WTC11 (cell line): ENCODE measurements at regions not wholly inside any gene's neighbourhood (a gene's known extent, or its start where the extent isn't known, plus 50 kb on each side); places are given as distances from the start of the nearest gene placed in this dataset.

ENCODE experiments used
- ATAC-seq: fragments of 200-7000 bp; cut with Tn5 transposase; 2 replicates; pipeline ENCODE4 v1.10.0; 2021; ENCODE audit warnings: mild to moderate bottlenecking, moderate library complexity
- CTCF ChIA-PET: fragments of 300-600 bp; sonication (Branson Sonifier 250); formaldehyde crosslinking; loops from one replicate; lab custom pipeline; 2021; ENCODE audit warnings: antibody characterized with exemption; lab: Charles Lee
- POLR2A ChIA-PET: fragments of 350-600 bp; sonication (Branson Sonifier 250); formaldehyde crosslinking; loops from one replicate; lab custom pipeline; 2021; ENCODE audit warnings: antibody characterized with exemption; lab: Charles Lee
- DNase-seq: peaks from one replicate; pipeline ENCODE4 v3.0.0; 2021; ENCODE audit warnings: low spot score
- H3K27ac Mint-ChIP-seq: 2 replicates; pipeline ENCODE4 v1.8.0; 2021; ENCODE audit warnings: mixed read lengths
- H3K27me3 Mint-ChIP-seq: 2 replicates; pipeline ENCODE4 v1.8.0; 2021; ENCODE audit warnings: low read depth, mild to moderate bottlenecking, moderate library complexity, mixed read lengths
- H3K36me3 Mint-ChIP-seq: 2 replicates; pipeline ENCODE4 v1.8.0; 2021; ENCODE audit warnings: mixed read lengths
- H3K4me1 Mint-ChIP-seq: 2 replicates; pipeline ENCODE4 v1.8.0; 2022; ENCODE audit warnings: mixed read lengths
- H3K4me3 Mint-ChIP-seq: 2 replicates; pipeline ENCODE4 v1.8.0; 2021; ENCODE audit warnings: mild to moderate bottlenecking, moderate library complexity, mixed read lengths
- H3K9me3 Mint-ChIP-seq: 2 replicates; pipeline ENCODE4 v1.8.0; 2021; ENCODE audit warnings: mixed read lengths
- FOXK1 ChIP-seq: sonication (generic); formaldehyde crosslinking; IDR thresholded peaks from 2 replicates; pipeline ENCODE4 v1.8.0; 2022; ENCODE audit warnings: mild to moderate bottlenecking, moderate library complexity, missing genetic modification reagents
- GTF2I ChIP-seq: fragments of 250-450 bp; sonication (Bioruptor Pico); conservative IDR thresholded peaks from 2 replicates; pipeline ENCODE4 v1.4.0; 2021; ENCODE audit warnings: mild to moderate bottlenecking
- IRF2 ChIP-seq: sonication (generic); formaldehyde crosslinking; IDR thresholded peaks from 2 replicates; pipeline ENCODE4 v1.8.0; 2022; ENCODE audit warnings: low read depth, missing genetic modification reagents, borderline replicate concordance
- JUN ChIP-seq: sonication (generic); formaldehyde crosslinking; IDR thresholded peaks from 2 replicates; pipeline ENCODE4 v1.8.0; 2023; ENCODE audit warnings: mild to moderate bottlenecking, missing genetic modification reagents
- MXD4 ChIP-seq: fragments of 250-450 bp; sonication (Bioruptor Pico); IDR thresholded peaks from 2 replicates; pipeline ENCODE4 v1.8.0; 2021; ENCODE audit warnings: mild to moderate bottlenecking, moderate library complexity, borderline replicate concordance
- NR1H2 ChIP-seq: sonication (generic); formaldehyde crosslinking; IDR thresholded peaks from 2 replicates; pipeline ENCODE4 v1.9.0; 2021; ENCODE audit warnings: mild to moderate bottlenecking, moderate library complexity, missing genetic modification reagents
- NR2C2 ChIP-seq: sonication (generic); formaldehyde crosslinking; IDR thresholded peaks from 2 replicates; pipeline ENCODE4 v1.8.0; 2022; ENCODE audit warnings: mild to moderate bottlenecking, missing genetic modification reagents
- RORB ChIP-seq: fragments of 250-450 bp; sonication (Bioruptor Pico); IDR thresholded peaks from 2 replicates; pipeline ENCODE4 v1.9.0; 2021; ENCODE audit warnings: mild to moderate bottlenecking
- TEAD4 ChIP-seq: sonication (generic); formaldehyde crosslinking; IDR thresholded peaks from 2 replicates; pipeline ENCODE4 v1.8.0; 2022; ENCODE audit warnings: mild to moderate bottlenecking, missing genetic modification reagents
- ZNF121 ChIP-seq: sonication (generic); formaldehyde crosslinking; IDR thresholded peaks from 2 replicates; pipeline ENCODE4 v1.8.0; 2023; ENCODE audit warnings: missing genetic modification reagents
- ZNF232 ChIP-seq: sonication (generic); formaldehyde crosslinking; IDR thresholded peaks from 2 replicates; pipeline ENCODE4 v1.8.0; 2022; ENCODE audit warnings: mild to moderate bottlenecking, missing genetic modification reagents
- ZNF416 ChIP-seq: fragments of 250-450 bp; sonication (Bioruptor Pico); IDR thresholded peaks from 2 replicates; pipeline ENCODE4 v1.9.0; 2021; ENCODE audit warnings: mild to moderate bottlenecking, inconsistent platforms
- ZNF671 ChIP-seq: fragments of 250-450 bp; sonication (Bioruptor Pico); IDR thresholded peaks from 2 replicates; pipeline ENCODE4 v1.8.0; 2021; ENCODE audit warnings: mild to moderate bottlenecking
- TF ChIP-seq, protein P1 (sequence below): sonication (generic); formaldehyde crosslinking; IDR thresholded peaks from 2 replicates; pipeline ENCODE4 v1.8.0; 2023; ENCODE audit warnings: missing genetic modification reagents
- TF ChIP-seq, protein P2 (sequence below): sonication (generic); formaldehyde crosslinking; IDR thresholded peaks from 2 replicates; pipeline ENCODE4 v1.8.0; 2022; ENCODE audit warnings: mild to moderate bottlenecking, missing genetic modification reagents
- TF ChIP-seq, protein P3 (sequence below): sonication (generic); formaldehyde crosslinking; conservative IDR thresholded peaks from 2 replicates; pipeline ENCODE4 v1.8.1; 2023; ENCODE audit warnings: mild to moderate bottlenecking, low read depth, missing genetic modification reagents, moderate library complexity
- TF ChIP-seq, protein P4 (sequence below): sonication (generic); formaldehyde crosslinking; IDR thresholded peaks from 2 replicates; pipeline ENCODE4 v1.8.1; 2022; ENCODE audit warnings: mild to moderate bottlenecking, missing genetic modification reagents, moderate library complexity, borderline replicate concordance
- TF ChIP-seq, protein P5 (sequence below): fragments of 200-600 bp; IDR thresholded peaks from 2 replicates; pipeline ENCODE4 v1.8.0; 2022; ENCODE audit warnings: antibody characterized with exemption

DNA sequence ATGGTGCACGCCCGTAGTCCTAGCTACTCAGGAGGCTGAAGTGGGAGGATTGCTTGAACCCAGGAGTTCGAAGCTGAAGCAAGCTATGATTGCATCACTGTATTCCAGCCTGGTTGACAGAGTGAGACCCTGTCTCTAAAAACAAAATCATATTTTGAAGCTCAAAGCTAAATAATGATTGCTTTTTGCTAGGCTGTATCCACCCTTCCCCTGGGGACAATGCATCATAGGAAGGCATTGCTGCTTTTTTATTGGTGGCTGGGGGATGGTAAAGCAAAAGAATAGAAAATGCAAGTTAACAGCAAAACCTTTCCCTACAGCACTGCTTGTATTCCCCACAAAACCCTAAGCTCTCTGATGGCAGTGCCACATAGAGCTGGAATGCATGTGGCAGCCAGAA lies 107.5 kb upstream of the WAC start:
- ATAC-seq (no peak), DNase-seq (no peak)
- ChIA-PET POLR2A (interaction anchor here (0.6 kb wide), 1 partner anchor 76 kb away, joined by 4 read pairs; no protein-coding TSS in a partner anchor), CTCF (interaction anchor here (2.4 kb wide), 1 partner anchor 32 kb away, joined by 7 read pairs; no protein-coding TSS in a partner anchor)
- no peak for TF ChIP-seq MXD4
- TF ChIP-seq, protein P1, sequence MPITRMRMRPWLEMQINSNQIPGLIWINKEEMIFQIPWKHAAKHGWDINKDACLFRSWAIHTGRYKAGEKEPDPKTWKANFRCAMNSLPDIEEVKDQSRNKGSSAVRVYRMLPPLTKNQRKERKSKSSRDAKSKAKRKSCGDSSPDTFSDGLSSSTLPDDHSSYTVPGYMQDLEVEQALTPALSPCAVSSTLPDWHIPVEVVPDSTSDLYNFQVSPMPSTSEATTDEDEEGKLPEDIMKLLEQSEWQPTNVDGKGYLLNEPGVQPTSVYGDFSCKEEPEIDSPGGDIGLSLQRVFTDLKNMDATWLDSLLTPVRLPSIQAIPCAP (CRISPR knock-in tag): no peak
- TF ChIP-seq, protein P2, sequence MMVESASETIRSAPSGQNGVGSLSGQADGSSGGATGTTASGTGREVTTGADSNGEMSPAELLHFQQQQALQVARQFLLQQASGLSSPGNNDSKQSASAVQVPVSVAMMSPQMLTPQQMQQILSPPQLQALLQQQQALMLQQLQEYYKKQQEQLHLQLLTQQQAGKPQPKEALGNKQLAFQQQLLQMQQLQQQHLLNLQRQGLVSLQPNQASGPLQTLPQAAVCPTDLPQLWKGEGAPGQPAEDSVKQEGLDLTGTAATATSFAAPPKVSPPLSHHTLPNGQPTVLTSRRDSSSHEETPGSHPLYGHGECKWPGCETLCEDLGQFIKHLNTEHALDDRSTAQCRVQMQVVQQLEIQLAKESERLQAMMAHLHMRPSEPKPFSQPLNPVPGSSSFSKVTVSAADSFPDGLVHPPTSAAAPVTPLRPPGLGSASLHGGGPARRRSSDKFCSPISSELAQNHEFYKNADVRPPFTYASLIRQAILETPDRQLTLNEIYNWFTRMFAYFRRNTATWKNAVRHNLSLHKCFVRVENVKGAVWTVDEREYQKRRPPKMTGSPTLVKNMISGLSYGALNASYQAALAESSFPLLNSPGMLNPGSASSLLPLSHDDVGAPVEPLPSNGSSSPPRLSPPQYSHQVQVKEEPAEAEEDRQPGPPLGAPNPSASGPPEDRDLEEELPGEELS: no peak
- TF ChIP-seq, protein P3, sequence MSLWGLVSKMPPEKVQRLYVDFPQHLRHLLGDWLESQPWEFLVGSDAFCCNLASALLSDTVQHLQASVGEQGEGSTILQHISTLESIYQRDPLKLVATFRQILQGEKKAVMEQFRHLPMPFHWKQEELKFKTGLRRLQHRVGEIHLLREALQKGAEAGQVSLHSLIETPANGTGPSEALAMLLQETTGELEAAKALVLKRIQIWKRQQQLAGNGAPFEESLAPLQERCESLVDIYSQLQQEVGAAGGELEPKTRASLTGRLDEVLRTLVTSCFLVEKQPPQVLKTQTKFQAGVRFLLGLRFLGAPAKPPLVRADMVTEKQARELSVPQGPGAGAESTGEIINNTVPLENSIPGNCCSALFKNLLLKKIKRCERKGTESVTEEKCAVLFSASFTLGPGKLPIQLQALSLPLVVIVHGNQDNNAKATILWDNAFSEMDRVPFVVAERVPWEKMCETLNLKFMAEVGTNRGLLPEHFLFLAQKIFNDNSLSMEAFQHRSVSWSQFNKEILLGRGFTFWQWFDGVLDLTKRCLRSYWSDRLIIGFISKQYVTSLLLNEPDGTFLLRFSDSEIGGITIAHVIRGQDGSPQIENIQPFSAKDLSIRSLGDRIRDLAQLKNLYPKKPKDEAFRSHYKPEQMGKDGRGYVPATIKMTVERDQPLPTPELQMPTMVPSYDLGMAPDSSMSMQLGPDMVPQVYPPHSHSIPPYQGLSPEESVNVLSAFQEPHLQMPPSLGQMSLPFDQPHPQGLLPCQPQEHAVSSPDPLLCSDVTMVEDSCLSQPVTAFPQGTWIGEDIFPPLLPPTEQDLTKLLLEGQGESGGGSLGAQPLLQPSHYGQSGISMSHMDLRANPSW (CRISPR knock-in tag): no peak
- Mint-ChIP-seq H3K27me3 (no peaks in the 10 kb centered on the region; the same call in 1 of the 2 replicates), H3K9me3 (peaks cover 19% of the 10 kb centered on the region), H3K27ac (no peak overlapping the region), H3K4me1 (no peaks in the 10 kb centered on the region), H3K36me3 (peaks cover 3% of the 10 kb centered on the region; the same call in 1 of the 2 replicates), H3K4me3 (no peak overlapping the region)

DNA sequence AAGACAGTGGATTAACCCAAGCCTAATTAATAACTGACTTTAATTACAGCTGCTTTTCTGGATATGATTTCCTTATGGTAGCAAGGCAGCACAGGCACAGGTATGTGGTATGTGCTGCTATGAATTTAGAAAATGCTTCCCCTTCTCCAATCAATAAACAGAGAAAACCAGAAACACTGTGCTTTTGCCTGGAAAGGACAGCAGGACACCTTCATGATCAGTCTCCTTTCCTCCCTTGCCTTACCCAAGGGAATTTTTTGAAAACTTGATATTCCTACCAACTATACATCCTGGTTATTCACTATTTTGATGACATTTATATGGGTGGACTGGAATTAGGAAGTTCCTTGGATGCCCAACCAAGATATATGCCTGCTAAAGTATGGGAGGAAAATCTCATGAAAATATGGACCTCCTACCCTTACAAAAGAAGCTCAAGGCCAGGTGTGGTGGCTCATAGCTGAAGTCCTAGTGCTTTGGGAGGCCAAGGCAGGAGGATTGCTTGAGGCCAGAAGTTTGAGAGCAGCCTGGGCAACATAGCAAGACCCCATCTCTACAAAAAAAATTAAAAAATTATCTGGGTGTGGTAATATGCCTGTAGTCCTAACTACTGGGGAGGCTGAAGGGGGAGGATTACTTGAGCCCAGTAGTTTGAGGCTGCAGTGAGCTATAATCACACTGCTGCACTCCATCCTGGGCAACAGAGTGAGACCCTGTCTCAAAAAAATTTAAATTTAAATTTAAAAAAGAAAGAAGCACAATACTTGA lies 106.3 kb upstream of the WAC start:
- H3K36me3 Mint-ChIP-seq: peaks cover 3% of the 10 kb centered on the region; the same call in 1 of the 2 replicates
- H3K4me3 Mint-ChIP-seq: no peak overlapping the region
- TF ChIP-seq TEAD4 (CRISPR knock-in tag): no peak
- no peak for TF ChIP-seq ZNF416
- no peak for TF ChIP-seq FOXK1
- TF ChIP-seq ZNF121: 0 out of 2 replicates have a peak, but pooled peaks have one; percentile 38
- TF ChIP-seq JUN (CRISPR knock-in tag): no peak
- no peak for TF ChIP-seq NR2C2 (CRISPR knock-in tag)
- no peak for TF ChIP-seq NR1H2 (CRISPR knock-in tag)
- TF ChIP-seq IRF2 (CRISPR knock-in tag): no peak
- TF ChIP-seq, all 79 proteins: peak for 1
- ChIA-PET CTCF (interaction anchor here (0.6 kb wide), 1 partner anchor 41 kb away, joined by 4 read pairs; no protein-coding TSS in a partner anchor), POLR2A (no interaction called here)
- no peak for ATAC-seq
- DNase-seq: no peak
- Mint-ChIP-seq H3K27ac (no peak overlapping the region), H3K4me1 (peaks cover 4% of the 10 kb centered on the region), H3K27me3 (no peaks in the 10 kb centered on the region; the same call in 1 of the 2 replicates), H3K9me3 (peaks cover 22% of the 10 kb centered on the region)

DNA sequence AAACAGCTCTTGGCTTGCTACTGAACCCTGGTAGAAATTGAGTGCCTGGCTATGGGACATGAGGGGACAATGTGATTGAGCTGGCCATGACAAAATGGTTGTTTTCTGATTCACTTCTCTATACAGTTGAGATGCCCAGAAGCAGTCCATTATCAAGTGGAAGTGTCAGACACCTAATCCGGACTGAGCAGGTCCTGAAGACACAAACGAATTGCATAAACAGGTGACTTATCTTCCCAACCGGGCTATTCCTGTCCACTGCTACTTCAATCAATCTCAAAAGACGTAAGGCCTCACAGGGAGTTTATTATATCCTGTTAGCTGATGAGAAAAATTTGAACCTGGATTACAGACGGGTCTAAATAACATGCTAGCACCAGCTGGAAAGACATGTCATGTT lies 105.5 kb upstream of the WAC start:
- DNase-seq (no peak), ATAC-seq (no peak)
- ChIA-PET POLR2A (no interaction called here), CTCF (no interaction called here)
- H3K9me3 Mint-ChIP-seq: peaks cover 22% of the 10 kb centered on the region
- H3K4me3 Mint-ChIP-seq: no peak overlapping the region
- peaks cover 3% of the 10 kb centered on the region; the same call in 1 of the 2 replicates for H3K36me3 Mint-ChIP-seq
- no peak overlapping the region for H3K27ac Mint-ChIP-seq
- no peaks in the 10 kb centered on the region; the same call in 1 of the 2 replicates for H3K27me3 Mint-ChIP-seq
- H3K4me1 Mint-ChIP-seq: peaks cover 10% of the 10 kb centered on the region
- TF ChIP-seq, protein P4, sequence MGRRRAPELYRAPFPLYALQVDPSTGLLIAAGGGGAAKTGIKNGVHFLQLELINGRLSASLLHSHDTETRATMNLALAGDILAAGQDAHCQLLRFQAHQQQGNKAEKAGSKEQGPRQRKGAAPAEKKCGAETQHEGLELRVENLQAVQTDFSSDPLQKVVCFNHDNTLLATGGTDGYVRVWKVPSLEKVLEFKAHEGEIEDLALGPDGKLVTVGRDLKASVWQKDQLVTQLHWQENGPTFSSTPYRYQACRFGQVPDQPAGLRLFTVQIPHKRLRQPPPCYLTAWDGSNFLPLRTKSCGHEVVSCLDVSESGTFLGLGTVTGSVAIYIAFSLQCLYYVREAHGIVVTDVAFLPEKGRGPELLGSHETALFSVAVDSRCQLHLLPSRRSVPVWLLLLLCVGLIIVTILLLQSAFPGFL (CRISPR knock-in tag): no peak
- TF ChIP-seq ZNF671 (CRISPR knock-in tag): no peak
- no peak for TF ChIP-seq ZNF416
- TF ChIP-seq, protein P5, sequence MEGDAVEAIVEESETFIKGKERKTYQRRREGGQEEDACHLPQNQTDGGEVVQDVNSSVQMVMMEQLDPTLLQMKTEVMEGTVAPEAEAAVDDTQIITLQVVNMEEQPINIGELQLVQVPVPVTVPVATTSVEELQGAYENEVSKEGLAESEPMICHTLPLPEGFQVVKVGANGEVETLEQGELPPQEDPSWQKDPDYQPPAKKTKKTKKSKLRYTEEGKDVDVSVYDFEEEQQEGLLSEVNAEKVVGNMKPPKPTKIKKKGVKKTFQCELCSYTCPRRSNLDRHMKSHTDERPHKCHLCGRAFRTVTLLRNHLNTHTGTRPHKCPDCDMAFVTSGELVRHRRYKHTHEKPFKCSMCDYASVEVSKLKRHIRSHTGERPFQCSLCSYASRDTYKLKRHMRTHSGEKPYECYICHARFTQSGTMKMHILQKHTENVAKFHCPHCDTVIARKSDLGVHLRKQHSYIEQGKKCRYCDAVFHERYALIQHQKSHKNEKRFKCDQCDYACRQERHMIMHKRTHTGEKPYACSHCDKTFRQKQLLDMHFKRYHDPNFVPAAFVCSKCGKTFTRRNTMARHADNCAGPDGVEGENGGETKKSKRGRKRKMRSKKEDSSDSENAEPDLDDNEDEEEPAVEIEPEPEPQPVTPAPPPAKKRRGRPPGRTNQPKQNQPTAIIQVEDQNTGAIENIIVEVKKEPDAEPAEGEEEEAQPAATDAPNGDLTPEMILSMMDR: no peak
- TF ChIP-seq ZNF232 (CRISPR knock-in tag): no peak
- no peak for TF ChIP-seq RORB (CRISPR knock-in tag)
- TF ChIP-seq, protein P3 (CRISPR knock-in tag): no peak
- no peak for TF ChIP-seq GTF2I (CRISPR knock-in tag)
